NCI-H2107 treated with DMSO at 0.1 percent for 48 hours (cell line): ENCODE measurements at regions not wholly inside any gene's neighbourhood (a gene's known extent, or its start where the extent isn't known, plus 50 kb on each side); places are given as distances from the start of the nearest gene placed in this dataset.

Experiments
- DNase-seq: peaks from one replicate; lab custom pipeline; 2025; ENCODE audit not compliant: unreplicated experiment; lab: John Stamatoyannopoulos, UW

GRCh38 chr15:62816342-62817069, 226.0 kb upstream of the TPM1 start:
- DNase-seq: no peak

- no peak for DNase-seq
These were observed 223.9 kb upstream of the TPM1 start for GRCh38 chr15:62818691-62819090.

GRCh38 chr15:62821384-62822131, 221.0 kb upstream of the TPM1 start:
- DNase-seq: no peak

GRCh38 chr15:62822228-62822627, 220.3 kb upstream of the TPM1 start:
- DNase-seq: no peak

GRCh38 chr15:62823561-62823960, 219.0 kb upstream of the TPM1 start:
- no peak for DNase-seq

- no peak for DNase-seq
These were observed 218.2 kb upstream of the TPM1 start for GRCh38 chr15:62824111-62825015.

- DNase-seq: no peak
These were observed 217.4 kb upstream of the TPM1 start for GRCh38 chr15:62825191-62825590.

GRCh38 chr15:62826561-62826960, 216.0 kb upstream of the TPM1 start:
- no peak for DNase-seq

GRCh38 chr15:62828364-62828763, 214.2 kb upstream of the TPM1 start:
- DNase-seq: no peak

- no peak for DNase-seq
These were observed 210.3 kb upstream of the TPM1 start for GRCh38 chr15:62832231-62832630.

- DNase-seq: no peak
These were observed 208.9 kb upstream of the TPM1 start for GRCh38 chr15:62833646-62834045.

- no peak for DNase-seq
These were observed 207.7 kb upstream of the TPM1 start for GRCh38 chr15:62834686-62835329.

- no peak for DNase-seq
These were observed 207.2 kb upstream of the TPM1 start for GRCh38 chr15:62835351-62835750.

GRCh38 chr15:62835762-62836161, 206.8 kb upstream of the TPM1 start:
- no peak for DNase-seq

- DNase-seq: no peak
These were observed 201.8 kb upstream of the TPM1 start for GRCh38 chr15:62840526-62841268.

- no peak for DNase-seq
These were observed 201.3 kb upstream of the TPM1 start for GRCh38 chr15:62841269-62841628.

GRCh38 chr15:62841891-62842559, 200.5 kb upstream of the TPM1 start:
- DNase-seq: no peak

GRCh38 chr15:62843311-62843710, 199.2 kb upstream of the TPM1 start:
- DNase-seq: no peak

- no peak for DNase-seq
These were observed 197.8 kb upstream of the TPM1 start for GRCh38 chr15:62844564-62845240.
